H9 (cell line): ENCODE measurements at regions not wholly inside any gene's neighbourhood (a gene's known extent, or its start where the extent isn't known, plus 50 kb on each side); places are given as distances from the start of the nearest gene placed in this dataset.

Source experiments
- DNase-seq: peaks from one replicate; pipeline ENCODE4 v3.0.0-alpha.2; 2017
- H2AFZ ChIP-seq: one replicate; pipeline ENCODE4 v1.6.1; 2013; ENCODE audit warnings: mild to moderate bottlenecking, low read length, control low read depth, moderate library complexity
- H2AK5ac ChIP-seq: 2 replicates; pipeline ENCODE4 v1.6.1; 2013; ENCODE audit warnings: low read length, control low read depth, mixed read lengths; ENCODE audit not compliant: insufficient read length
- H2BK120ac ChIP-seq: one replicate; pipeline ENCODE4 v1.6.1; 2013; ENCODE audit warnings: low read depth, mild to moderate bottlenecking, low read length, control low read depth, inconsistent platforms; ENCODE audit not compliant: poor library complexity, severe bottlenecking
- H2BK12ac ChIP-seq: 2 replicates; pipeline ENCODE4 v1.6.1; 2013; ENCODE audit warnings: low read length, control low read depth, mixed read lengths, low read depth; ENCODE audit not compliant: insufficient read length
- H2BK15ac ChIP-seq: 2 replicates; pipeline ENCODE4 v1.6.1; 2013; ENCODE audit warnings: low read depth, low read length, control low read depth
- H2BK20ac ChIP-seq: one replicate; pipeline ENCODE4 v1.6.1; 2013; ENCODE audit warnings: low read depth, mild to moderate bottlenecking, low read length, control low read depth, inconsistent platforms; ENCODE audit not compliant: poor library complexity, severe bottlenecking
- H2BK5ac ChIP-seq: 2 replicates; pipeline ENCODE4 v1.6.1; 2013; ENCODE audit warnings: low read length, control low read depth, mixed read lengths; ENCODE audit not compliant: insufficient read length
- H3K14ac ChIP-seq: 2 replicates; pipeline ENCODE4 v1.6.1; 2013; ENCODE audit warnings: low read length, control low read depth; ENCODE audit not compliant: insufficient read depth
- H3K18ac ChIP-seq: 2 replicates; pipeline ENCODE4 v1.6.1; 2013; ENCODE audit warnings: low read depth, mild to moderate bottlenecking, mixed read lengths, low read length, control low read depth; ENCODE audit not compliant: insufficient read length
- H3K23ac ChIP-seq: 2 replicates; pipeline ENCODE4 v1.6.1; 2013; ENCODE audit warnings: low read length, control low read depth, mixed read lengths, low read depth; ENCODE audit not compliant: insufficient read length
- H3K23me2 ChIP-seq: 2 replicates; pipeline ENCODE4 v1.6.1; 2013; ENCODE audit warnings: low read depth, mild to moderate bottlenecking, mixed read lengths, low read length, control low read depth; ENCODE audit not compliant: insufficient read length, poor library complexity, severe bottlenecking
- H3K27ac ChIP-seq: 2 replicates; pipeline ENCODE4 v1.5.1; 2013; ENCODE audit warnings: low read length, control low read depth, mixed read lengths, low read depth; ENCODE audit not compliant: insufficient read length
- H3K27me3 ChIP-seq: 2 replicates; pipeline ENCODE4 v1.6.1; 2013; ENCODE audit warnings: low read length, control low read depth, inconsistent platforms; ENCODE audit not compliant: insufficient read depth
- H3K4ac ChIP-seq: 2 replicates; pipeline ENCODE4 v1.6.1; 2013; ENCODE audit warnings: low read depth, mild to moderate bottlenecking, control low read depth, inconsistent platforms, low read length, moderate library complexity
- H3K4me1 ChIP-seq: 2 replicates; pipeline ENCODE4 v1.6.1; 2013; ENCODE audit warnings: low read length, control low read depth, inconsistent platforms; ENCODE audit not compliant: insufficient read depth
- H3K4me2 ChIP-seq: 2 replicates; pipeline ENCODE4 v1.6.1; 2013; ENCODE audit warnings: low read length, control low read depth, mixed read lengths; ENCODE audit not compliant: insufficient read length, insufficient read depth
- H3K56ac ChIP-seq: 2 replicates; pipeline ENCODE4 v1.6.1; 2013; ENCODE audit warnings: low read depth, mild to moderate bottlenecking, mixed read lengths, low read length, control low read depth; ENCODE audit not compliant: insufficient read length
- H3K79me1 ChIP-seq: 2 replicates; pipeline ENCODE4 v1.6.1; 2013; ENCODE audit warnings: low read depth, mild to moderate bottlenecking, moderate library complexity, low read length, control low read depth, inconsistent platforms; ENCODE audit not compliant: insufficient read depth, poor library complexity, severe bottlenecking
- H3K79me2 ChIP-seq: 2 replicates; pipeline ENCODE4 v1.6.1; 2013; ENCODE audit warnings: low read length, control low read depth, inconsistent platforms; ENCODE audit not compliant: insufficient read depth
- H3K9ac ChIP-seq: 2 replicates; pipeline ENCODE4 v1.6.1; 2013; ENCODE audit warnings: low read length, control low read depth, mixed read lengths; ENCODE audit not compliant: insufficient read length; ENCODE audit errors: extremely low read depth
- H3K9me3 ChIP-seq: one replicate; pipeline ENCODE4 v1.6.1; 2013; ENCODE audit warnings: low read depth, low read length, inconsistent platforms; ENCODE audit not compliant: control insufficient read depth
- H3T11ph ChIP-seq: one replicate; pipeline ENCODE4 v1.6.1; 2013; ENCODE audit warnings: mild to moderate bottlenecking, low read length, control low read depth, inconsistent platforms
- H4K20me1 ChIP-seq: one replicate; pipeline ENCODE4 v1.6.1; 2013; ENCODE audit not compliant: control insufficient read depth, insufficient read length, insufficient read depth
- H4K5ac ChIP-seq: 2 replicates; pipeline ENCODE4 v1.6.1; 2013; ENCODE audit warnings: low read depth, mild to moderate bottlenecking, mixed read lengths, low read length, control low read depth; ENCODE audit not compliant: insufficient read length
- H4K8ac ChIP-seq: replicated peaks from 2 replicates; pipeline ENCODE4 v1.6.1; 2013; ENCODE audit warnings: low read length, control low read depth, mixed read lengths, low read depth; ENCODE audit not compliant: insufficient read length
- H4K91ac ChIP-seq: 2 replicates; pipeline ENCODE4 v1.6.1; 2013; ENCODE audit warnings: low read depth, mild to moderate bottlenecking, moderate library complexity, mixed read lengths, low read length, control low read depth; ENCODE audit not compliant: insufficient read length
- H3K27ac Mint-ChIP-seq, 3 experiments: 2 replicates in 2 of 3; 3 replicates in 1 of 3; pipeline ENCODE4 v1.8.0; 2020 to 2021; ENCODE audit warnings: mixed read lengths in 3 of 3, mild to moderate bottlenecking in 1 of 3, moderate library complexity in 1 of 3
- H3K27me3 Mint-ChIP-seq: 2 replicates; pipeline ENCODE4 v1.8.0; 2021; ENCODE audit warnings: low read depth, mild to moderate bottlenecking, moderate library complexity, mixed read lengths
- H3K36me3 Mint-ChIP-seq, 3 experiments: 2 replicates in 2 of 3; 3 replicates in 1 of 3; pipeline ENCODE4 v1.8.0; 2020 to 2021; ENCODE audit warnings: low read depth in 3 of 3, mixed read lengths in 3 of 3; ENCODE audit not compliant: insufficient read depth in 1 of 3
- H3K4me1 Mint-ChIP-seq, 2 experiments: 2 replicates each; pipeline ENCODE4 v1.8.0; 2020; ENCODE audit warnings: mixed read lengths in 2 of 2
- H3K4me3 Mint-ChIP-seq, 2 experiments: 2 replicates in 1 of 2; 3 replicates in 1 of 2; pipeline ENCODE4 v1.8.0; 2020 to 2021; ENCODE audit warnings: mild to moderate bottlenecking in 2 of 2, mixed read lengths in 2 of 2, moderate library complexity in 1 of 2
- H3K9me3 Mint-ChIP-seq, 2 experiments: 2 replicates in 1 of 2; 3 replicates in 1 of 2; pipeline ENCODE4 v1.8.0; 2020; ENCODE audit warnings: mild to moderate bottlenecking in 2 of 2, mixed read lengths in 2 of 2, moderate library complexity in 1 of 2
- CTCF ChIP-seq: fragments of 200-600 bp; sonication (generic); conservative IDR thresholded peaks from 3 replicates; pipeline ENCODE4 v1.8.0; 2021; ENCODE audit warnings: antibody characterized with exemption, mild to moderate bottlenecking
- WGBS: extraction: QIAGEN DNeasy Blood & Tissue Kit; methylation state at CpG from one replicate; pipeline ENCODE4 v1.1.7; 2013; ENCODE audit warnings: missing lambda C conversion rate, low lambda C conversion rate, mixed read lengths; ENCODE audit not compliant: insufficient read length; ENCODE audit errors: extremely low coverage; 5-methylcytosine and 5-hydroxymethylcytosine counted together

- Histone ChIP-seq H2AFZ (no peak overlapping the region), H2BK20ac (no peak overlapping the region), H4K8ac (no peak overlapping the region), H3K14ac (no peak overlapping the region), H3K27me3 (no peaks in the 10 kb centered on the region), H3K4me1 (peaks cover 8% of the 10 kb centered on the region; the same call in 1 of the 2 replicates), H3K9ac (no peak overlapping the region), H3K23me2 (no peaks in the 10 kb centered on the region), H3K23ac (no peak overlapping the region), H3K79me1 (no peaks in the 10 kb centered on the region), H2BK120ac (no peak overlapping the region), H3K79me2 (no peaks in the 10 kb centered on the region), H2AK5ac (no peak overlapping the region), H4K91ac (no peak overlapping the region), H3K56ac (no peak overlapping the region), H3K18ac (no peak overlapping the region), H4K20me1 (no peaks in the 10 kb centered on the region), H2BK12ac (no peak overlapping the region), H3K27ac (no peak overlapping the region), H3T11ph (no peak overlapping the region), H3K4me2 (no peak overlapping the region), H2BK15ac (no peak overlapping the region), H3K4ac (no peak overlapping the region), H4K5ac (no peak overlapping the region), H2BK5ac (no peak overlapping the region), H3K9me3 (no peaks in the 10 kb centered on the region)
- Mint-ChIP-seq H3K36me3 (no peaks in the 10 kb centered on the region; a peak in 1 of 7 replicates), H3K4me3 (no peak overlapping the region), H3K9me3 (no peaks in the 10 kb centered on the region), H3K27ac (no peak overlapping the region), H3K27me3 (peaks cover 2% of the 10 kb centered on the region), H3K4me1 (peaks cover 19 to 28% of the 10 kb centered on the region in 2 experiments)
- no peak for TF ChIP-seq CTCF
- no CpG with 5 or more reads among the region's 4 CpGs for WGBS
- no peak for DNase-seq
These were observed 95.2 kb upstream of the KLF7 start for GRCh38 chr2:207260947-207261346.
